Bronchial epithelial cell (primary cell): ENCODE measurements at regions not wholly inside any gene's neighbourhood (a gene's known extent, or its start where the extent isn't known, plus 50 kb on each side); places are given as distances from the start of the nearest gene placed in this dataset.
A peak's percentile ranks its signal among the peaks of the same experiment; 100 is the strongest.

Source experiments
- DNase-seq: peaks from one replicate; pipeline ENCODE4 v3.0.0-alpha.2; 2010; ENCODE audit warnings: low read depth
- FAIRE-seq: peaks from 2 replicates; lab custom pipeline; 2011; peaks lifted over from hg19 to GRCh38; lab: Jason Lieb, UNC
- H3K27me3 ChIP-seq: 2 replicates; pipeline ENCODE4 v1.5.1; 2011; ENCODE audit warnings: low read length; ENCODE audit not compliant: control insufficient read depth, insufficient read depth
- H3K36me3 ChIP-seq: 2 replicates; pipeline ENCODE4 v1.5.1; 2011; ENCODE audit warnings: low read length; ENCODE audit not compliant: control insufficient read depth, insufficient read depth
- H3K4me3 ChIP-seq: 2 replicates; pipeline ENCODE4 v1.5.1; 2011; ENCODE audit warnings: mild to moderate bottlenecking, low read depth, low read length, control low read depth
- TF ChIP-seq, protein P1 (sequence below): IDR thresholded peaks from 2 replicates; pipeline ENCODE4 v1.5.1; 2011; ENCODE audit warnings: mild to moderate bottlenecking, moderate library complexity, low read length, control low read depth, inconsistent platforms; ENCODE audit not compliant: insufficient read depth, severe bottlenecking

DNA sequence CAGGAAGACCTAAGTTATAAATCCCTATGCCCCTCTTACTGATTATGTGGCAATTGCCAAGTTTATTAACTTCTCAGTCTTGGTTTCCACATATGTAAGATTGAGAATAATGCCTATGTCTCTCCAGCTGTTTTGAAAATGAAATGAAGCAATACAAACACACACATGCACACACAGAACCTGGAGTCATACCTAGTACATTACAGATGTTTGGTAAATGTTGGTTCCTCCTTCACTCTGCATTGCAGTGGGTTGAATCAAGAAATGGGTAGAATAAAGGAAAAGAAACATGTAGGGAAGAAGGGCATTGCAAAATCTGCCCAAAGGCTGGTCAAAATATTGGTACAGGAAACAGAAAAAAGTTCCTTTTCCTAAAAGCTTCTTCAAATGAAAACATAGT, 309.9 kb upstream of the EMCN start:
- FAIRE-seq: no peak
- Histone ChIP-seq H3K4me3 (no peak overlapping the region), H3K27me3 (no peaks in the 10 kb centered on the region), H3K36me3 (no peaks in the 10 kb centered on the region)
- TF ChIP-seq, protein P1, sequence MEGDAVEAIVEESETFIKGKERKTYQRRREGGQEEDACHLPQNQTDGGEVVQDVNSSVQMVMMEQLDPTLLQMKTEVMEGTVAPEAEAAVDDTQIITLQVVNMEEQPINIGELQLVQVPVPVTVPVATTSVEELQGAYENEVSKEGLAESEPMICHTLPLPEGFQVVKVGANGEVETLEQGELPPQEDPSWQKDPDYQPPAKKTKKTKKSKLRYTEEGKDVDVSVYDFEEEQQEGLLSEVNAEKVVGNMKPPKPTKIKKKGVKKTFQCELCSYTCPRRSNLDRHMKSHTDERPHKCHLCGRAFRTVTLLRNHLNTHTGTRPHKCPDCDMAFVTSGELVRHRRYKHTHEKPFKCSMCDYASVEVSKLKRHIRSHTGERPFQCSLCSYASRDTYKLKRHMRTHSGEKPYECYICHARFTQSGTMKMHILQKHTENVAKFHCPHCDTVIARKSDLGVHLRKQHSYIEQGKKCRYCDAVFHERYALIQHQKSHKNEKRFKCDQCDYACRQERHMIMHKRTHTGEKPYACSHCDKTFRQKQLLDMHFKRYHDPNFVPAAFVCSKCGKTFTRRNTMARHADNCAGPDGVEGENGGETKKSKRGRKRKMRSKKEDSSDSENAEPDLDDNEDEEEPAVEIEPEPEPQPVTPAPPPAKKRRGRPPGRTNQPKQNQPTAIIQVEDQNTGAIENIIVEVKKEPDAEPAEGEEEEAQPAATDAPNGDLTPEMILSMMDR: no peak
- DNase-seq: no peak

DNA sequence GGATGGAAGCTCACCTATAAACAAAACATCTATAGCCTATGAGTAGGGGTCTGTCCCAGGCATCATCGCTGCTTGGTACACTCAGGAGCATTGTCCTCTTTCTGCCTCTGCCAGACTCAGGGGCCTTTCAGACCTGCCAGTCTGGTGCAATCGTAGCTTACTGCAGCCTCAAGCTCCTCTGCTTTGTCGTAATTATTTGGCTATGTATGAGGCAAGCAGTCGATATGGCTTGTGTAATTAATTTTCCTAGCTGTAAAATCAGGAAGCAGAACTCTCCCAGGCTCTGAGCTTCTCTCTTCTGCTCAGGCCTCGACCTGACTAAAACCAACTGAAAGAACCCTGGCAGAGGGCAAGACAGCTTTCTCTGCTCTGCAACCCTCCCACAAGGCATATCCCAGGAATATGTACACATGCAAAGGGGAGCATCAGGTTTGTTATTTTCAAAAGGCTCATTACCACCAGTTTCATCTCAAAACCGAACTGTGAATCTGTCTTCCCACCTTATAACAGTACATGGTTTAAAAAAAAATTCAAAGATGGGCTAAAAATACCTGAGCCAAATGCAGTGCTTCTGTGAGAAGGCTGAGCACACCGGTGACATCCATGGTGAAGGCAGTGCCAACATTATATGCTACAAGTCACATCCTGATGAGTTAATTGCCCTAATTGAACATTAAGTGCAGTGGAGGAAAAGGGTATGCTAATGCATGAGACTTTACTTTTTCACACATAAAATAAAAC, 309.2 kb upstream of the EMCN start:
- FAIRE-seq (no peak), DNase-seq (no peak)
- TF ChIP-seq, protein P1: no peak
- H3K4me3 ChIP-seq: no peak overlapping the region
- no peaks in the 10 kb centered on the region for H3K27me3 ChIP-seq
- no peaks in the 10 kb centered on the region for H3K36me3 ChIP-seq

GRCh38 chr4:100826067-100826466, 308.2 kb upstream of the EMCN start:
- no peaks in the 10 kb centered on the region for H3K36me3 ChIP-seq
- FAIRE-seq (no peak), DNase-seq (no peak)
- TF ChIP-seq, protein P1: no peak
- no peaks in the 10 kb centered on the region for H3K27me3 ChIP-seq
- no peak overlapping the region for H3K4me3 ChIP-seq

DNA sequence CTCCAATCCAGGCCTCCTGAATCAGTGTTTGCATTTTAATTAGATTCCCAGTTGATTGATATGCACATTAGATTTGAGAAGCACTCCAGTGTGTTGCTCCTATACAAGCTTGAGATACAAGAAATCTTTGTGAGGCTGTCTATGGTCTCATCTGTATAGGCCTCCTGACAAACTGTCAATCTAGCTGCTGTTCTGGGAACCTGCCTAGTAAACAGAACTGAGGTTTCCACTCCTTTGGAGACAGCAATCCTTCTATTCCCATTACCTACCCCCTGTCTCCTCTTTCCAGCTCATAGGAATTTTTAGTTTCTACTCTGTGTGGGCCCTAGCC, 306.1 kb upstream of the EMCN start:
- no peak overlapping the region for H3K4me3 ChIP-seq
- no peak for FAIRE-seq
- TF ChIP-seq, protein P1: no peak
- H3K27me3 ChIP-seq: no peaks in the 10 kb centered on the region
- no peaks in the 10 kb centered on the region for H3K36me3 ChIP-seq
- DNase-seq: no peak

- DNase-seq (peak; percentile 90), FAIRE-seq (peak; percentile 66)
- H3K27me3 ChIP-seq: no peaks in the 10 kb centered on the region
- no peak overlapping the region for H3K4me3 ChIP-seq
- no peaks in the 10 kb centered on the region for H3K36me3 ChIP-seq
- TF ChIP-seq, protein P1: no peak
Measured at GRCh38 chr4:100823066-100823992, 305.5 kb upstream of the EMCN start.
